Osteocyte (in vitro differentiated cells): ENCODE measurements at regions not wholly inside any gene's neighbourhood (a gene's known extent, or its start where the extent isn't known, plus 50 kb on each side); places are given as distances from the start of the nearest gene placed in this dataset.
"Not testable (repeated sequence)": the region's sequence is repeated elsewhere in the genome, so short reads cannot be mapped to it uniquely, and the experiment has no call there.

ENCODE experiments used
- DNase-seq: peaks from one replicate; pipeline ENCODE4 v3.0.0; 2021; ENCODE audit warnings: mixed read lengths; ENCODE audit not compliant: unreplicated experiment; ENCODE audit errors: extremely low spot score
- H3K27ac Mint-ChIP-seq: one replicate; pipeline ENCODE4 v1.8.0; 2021; ENCODE audit warnings: mild to moderate bottlenecking, mixed read lengths; ENCODE audit not compliant: unreplicated experiment
- H3K27me3 Mint-ChIP-seq: one replicate; pipeline ENCODE4 v1.8.0; 2021; ENCODE audit warnings: mixed read lengths; ENCODE audit not compliant: unreplicated experiment
- H3K36me3 Mint-ChIP-seq: one replicate; pipeline ENCODE4 v1.8.0; 2021; ENCODE audit warnings: mixed read lengths; ENCODE audit not compliant: unreplicated experiment
- H3K4me1 Mint-ChIP-seq: one replicate; pipeline ENCODE4 v1.8.0; 2021; ENCODE audit warnings: mixed read lengths; ENCODE audit not compliant: unreplicated experiment
- H3K4me3 Mint-ChIP-seq: one replicate; pipeline ENCODE4 v1.8.0; 2021; ENCODE audit warnings: mild to moderate bottlenecking, moderate library complexity, mixed read lengths; ENCODE audit not compliant: unreplicated experiment
- H3K9me3 Mint-ChIP-seq: one replicate; pipeline ENCODE4 v1.8.0; 2021; ENCODE audit warnings: mixed read lengths; ENCODE audit not compliant: unreplicated experiment
- TF ChIP-seq, protein P1 (sequence below): fragments of 200-600 bp; sonication (generic); IDR thresholded peaks from 2 replicates; pipeline ENCODE4 v1.5.0; 2021; ENCODE audit warnings: antibody characterized with exemption, mild to moderate bottlenecking, moderate library complexity

GRCh38 chr5:142239394-142240159, 85.2 kb downstream of the SPRY4 start:
- Mint-ChIP-seq H3K36me3 (no peaks in the 10 kb centered on the region), H3K4me3 (no peak overlapping the region)

DNA sequence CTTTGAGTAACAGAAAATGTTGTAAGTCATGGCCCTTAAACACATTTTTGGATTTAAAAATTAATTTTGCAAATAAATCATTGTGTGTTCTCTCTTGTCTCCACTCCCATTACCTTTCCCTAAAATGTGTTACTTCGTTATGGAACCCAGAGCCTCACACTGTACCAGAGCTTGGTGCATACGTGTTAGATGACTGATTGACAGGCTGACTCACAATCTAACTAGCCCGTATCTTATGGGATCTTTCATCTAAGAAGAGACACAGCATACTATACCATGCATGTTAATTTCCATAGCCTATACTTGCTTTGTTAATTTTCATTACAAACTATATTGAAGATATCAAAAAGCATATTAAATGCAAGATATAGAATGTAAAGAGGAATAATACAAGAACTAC, 87.1 kb downstream of the SPRY4 start:
- H3K4me3 Mint-ChIP-seq = no peak overlapping the region
- H3K27me3 Mint-ChIP-seq = peaks cover 11% of the 10 kb centered on the region
- no peak overlapping the region for H3K27ac Mint-ChIP-seq
- TF ChIP-seq, protein P1, sequence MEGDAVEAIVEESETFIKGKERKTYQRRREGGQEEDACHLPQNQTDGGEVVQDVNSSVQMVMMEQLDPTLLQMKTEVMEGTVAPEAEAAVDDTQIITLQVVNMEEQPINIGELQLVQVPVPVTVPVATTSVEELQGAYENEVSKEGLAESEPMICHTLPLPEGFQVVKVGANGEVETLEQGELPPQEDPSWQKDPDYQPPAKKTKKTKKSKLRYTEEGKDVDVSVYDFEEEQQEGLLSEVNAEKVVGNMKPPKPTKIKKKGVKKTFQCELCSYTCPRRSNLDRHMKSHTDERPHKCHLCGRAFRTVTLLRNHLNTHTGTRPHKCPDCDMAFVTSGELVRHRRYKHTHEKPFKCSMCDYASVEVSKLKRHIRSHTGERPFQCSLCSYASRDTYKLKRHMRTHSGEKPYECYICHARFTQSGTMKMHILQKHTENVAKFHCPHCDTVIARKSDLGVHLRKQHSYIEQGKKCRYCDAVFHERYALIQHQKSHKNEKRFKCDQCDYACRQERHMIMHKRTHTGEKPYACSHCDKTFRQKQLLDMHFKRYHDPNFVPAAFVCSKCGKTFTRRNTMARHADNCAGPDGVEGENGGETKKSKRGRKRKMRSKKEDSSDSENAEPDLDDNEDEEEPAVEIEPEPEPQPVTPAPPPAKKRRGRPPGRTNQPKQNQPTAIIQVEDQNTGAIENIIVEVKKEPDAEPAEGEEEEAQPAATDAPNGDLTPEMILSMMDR = no peak
- peaks cover 10% of the 10 kb centered on the region for H3K4me1 Mint-ChIP-seq
- H3K36me3 Mint-ChIP-seq = no peaks in the 10 kb centered on the region
- no peak for DNase-seq
- H3K9me3 Mint-ChIP-seq = peaks cover 4% of the 10 kb centered on the region

More at GRCh38 chr5:142239394-142240159, 85.2 kb downstream of the SPRY4 start:
- Mint-ChIP-seq H3K4me1 (peaks cover 8% of the 10 kb centered on the region), H3K27ac (no peak overlapping the region), H3K27me3 (peaks cover 7% of the 10 kb centered on the region), H3K9me3 (peaks cover 4% of the 10 kb centered on the region)
- TF ChIP-seq, protein P1 = no peak
- no peak for DNase-seq

- DNase-seq, H3K4me3 Mint-ChIP-seq, H3K36me3 Mint-ChIP-seq, H3K4me1 Mint-ChIP-seq, H3K9me3 Mint-ChIP-seq, H3K27ac Mint-ChIP-seq: not testable (repeated sequence)
- H3K27me3 Mint-ChIP-seq = peaks cover 14% of the 10 kb centered on the region
These were observed 88.0 kb downstream of the SPRY4 start for GRCh38 chr5:142236673-142237290.

- Mint-ChIP-seq H3K9me3 (no peaks in the 10 kb centered on the region), H3K27me3 (peaks cover 16% of the 10 kb centered on the region), H3K4me3 (no peak overlapping the region), H3K27ac (no peak overlapping the region), H3K36me3 (no peaks in the 10 kb centered on the region), H3K4me1 (peaks cover 10% of the 10 kb centered on the region)
- DNase-seq = no peak
- TF ChIP-seq, protein P1 = no peak
These were observed 88.8 kb downstream of the SPRY4 start for GRCh38 chr5:142235870-142236672.

DNA sequence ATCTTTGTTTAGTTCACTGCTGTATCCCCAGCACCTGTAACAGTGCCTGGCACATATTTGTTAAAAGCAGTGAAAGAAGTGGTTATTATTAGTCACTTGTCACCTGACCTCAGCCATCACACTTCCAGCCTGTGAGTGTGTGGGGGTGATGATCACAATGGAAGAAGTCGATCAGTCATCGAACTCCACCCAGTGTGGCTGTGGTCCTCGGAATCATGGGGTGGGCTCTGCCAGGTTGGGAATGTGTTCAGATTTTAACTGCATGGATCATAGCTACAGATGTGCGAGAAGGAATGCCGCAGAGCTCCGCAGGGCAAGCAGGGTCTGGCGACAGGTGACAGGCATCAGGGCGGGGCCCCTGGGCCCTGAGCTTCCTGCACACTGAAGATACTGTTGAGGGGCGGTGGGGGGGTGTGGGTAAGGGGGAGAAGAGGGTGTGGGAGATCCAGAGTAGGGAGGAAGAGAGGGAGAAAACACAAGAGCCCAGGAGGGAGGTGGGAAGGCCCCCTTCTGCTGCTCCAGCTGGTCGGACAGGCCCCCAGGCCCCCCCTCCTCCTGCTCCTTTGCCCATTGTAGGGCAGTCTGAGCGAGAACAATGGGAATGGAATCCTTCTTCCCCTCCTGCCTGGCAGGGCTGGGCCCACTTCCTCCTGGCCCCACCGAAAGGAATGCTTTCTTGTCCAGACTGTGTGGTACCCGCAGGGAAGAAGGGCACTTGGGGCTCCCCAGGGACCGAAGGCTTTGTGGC, 89.6 kb downstream of the SPRY4 start:
- Mint-ChIP-seq H3K27me3 (peaks cover 16% of the 10 kb centered on the region), H3K4me1 (peaks cover 10% of the 10 kb centered on the region), H3K36me3 (no peaks in the 10 kb centered on the region), H3K27ac (no peak overlapping the region), H3K9me3 (no peaks in the 10 kb centered on the region), H3K4me3 (no peak overlapping the region)
- TF ChIP-seq, protein P1 = no peak
- no peak for DNase-seq
